CD4-positive, alpha-beta T cell (primary cell): ENCODE measurements at regions not wholly inside any gene's neighbourhood (a gene's known extent, or its start where the extent isn't known, plus 50 kb on each side); places are given as distances from the start of the nearest gene placed in this dataset.

Experiments
- ATAC-seq: fragments of 200-7000 bp; cut with Tn5 transposase; one replicate; pipeline ENCODE4 v1.10.0; 2022; ENCODE audit warnings: mild to moderate bottlenecking; ENCODE audit not compliant: poor library complexity
- CTCF ChIA-PET: fragments of 350-600 bp; sonication (Branson Sonifier 250); formaldehyde crosslinking; loops from one replicate; lab custom pipeline; 2021; ENCODE audit warnings: antibody characterized with exemption, inconsistent platforms; lab: Charles Lee
- POLR2A ChIA-PET: fragments of 350-600 bp; sonication (Branson Sonifier 250); formaldehyde crosslinking; loops from one replicate; lab custom pipeline; 2021; ENCODE audit warnings: antibody characterized with exemption, inconsistent platforms; lab: Charles Lee
- DNase-seq, 14 experiments: peaks; one replicate each; pipeline ENCODE4 v3.0.0-alpha.2; 2013 to 2020; ENCODE audit warnings: mixed read lengths in 2 of 14
- H3K27ac ChIP-seq, 2 donors: one replicate each; pipeline versions ENCODE4 v1.5.1 to v1.7.0; 2013; ENCODE audit warnings: low read length in 2 of 2, low read depth in 1 of 2, mild to moderate bottlenecking in 1 of 2
- H3K27me3 ChIP-seq, 2 experiments: 1 replicate in 1 of 2; 2 replicates in 1 of 2; pipeline versions ENCODE4 v1.6.1 to v1.7.0; 2013; ENCODE audit warnings: low read length in 2 of 2, control low read depth in 1 of 2, mild to moderate bottlenecking in 1 of 2, moderate library complexity in 1 of 2; ENCODE audit not compliant: insufficient read depth in 2 of 2, control insufficient read depth in 1 of 2
- H3K36me3 ChIP-seq: one replicate; pipeline ENCODE4 v1.6.1; 2013; ENCODE audit warnings: low read length, control low read depth; ENCODE audit not compliant: insufficient read depth
- H3K4me1 ChIP-seq: one replicate; pipeline ENCODE4 v1.6.1; 2013; ENCODE audit warnings: low read length, control low read depth; ENCODE audit not compliant: insufficient read depth
- H3K4me3 ChIP-seq: one replicate; pipeline ENCODE4 v1.5.1; 2013; ENCODE audit warnings: mild to moderate bottlenecking, low read length, moderate library complexity
- H3K9me3 ChIP-seq, 2 experiments: 1 replicate in 1 of 2; 2 replicates in 1 of 2; pipeline versions ENCODE4 v1.6.1 to v1.7.0; 2013; ENCODE audit warnings: low read length in 2 of 2, mild to moderate bottlenecking in 2 of 2, control low read depth in 1 of 2, moderate library complexity in 1 of 2; ENCODE audit not compliant: control insufficient read depth in 1 of 2, insufficient read depth in 1 of 2
- H3K27ac Mint-ChIP-seq: one replicate; pipeline ENCODE4 v1.8.0; 2020; ENCODE audit warnings: mixed read lengths
- H3K27me3 Mint-ChIP-seq: one replicate; pipeline ENCODE4 v1.8.0; 2021; ENCODE audit warnings: mixed read lengths
- H3K36me3 Mint-ChIP-seq: one replicate; pipeline ENCODE4 v1.8.0; 2021; ENCODE audit warnings: low read depth, mixed read lengths
- H3K4me1 Mint-ChIP-seq: one replicate; pipeline ENCODE4 v1.8.0; 2021; ENCODE audit warnings: low read depth, mixed read lengths
- H3K4me3 Mint-ChIP-seq: one replicate; pipeline ENCODE4 v1.8.0; 2020; ENCODE audit warnings: mild to moderate bottlenecking, mixed read lengths
- H3K9me3 Mint-ChIP-seq: one replicate; pipeline ENCODE4 v1.8.0; 2020; ENCODE audit warnings: mixed read lengths
- CTCF ChIP-seq: fragments of 200-600 bp; IDR thresholded peaks from one replicate; pipeline ENCODE4 v1.8.0; 2022; ENCODE audit warnings: antibody characterized with exemption, mild to moderate bottlenecking
- intact Hi-C, 2 experiments: fragments of 100-400 bp; cut with DNase I in 1 of 2; cut with micrococcal nuclease in 1 of 2; formaldehyde crosslinking; loops; one replicate each; pipeline versions ENCODE4 v1.15.1 to v1.9.0; 2023 to 2025; cut with DNase I, micrococcal nuclease

DNA sequence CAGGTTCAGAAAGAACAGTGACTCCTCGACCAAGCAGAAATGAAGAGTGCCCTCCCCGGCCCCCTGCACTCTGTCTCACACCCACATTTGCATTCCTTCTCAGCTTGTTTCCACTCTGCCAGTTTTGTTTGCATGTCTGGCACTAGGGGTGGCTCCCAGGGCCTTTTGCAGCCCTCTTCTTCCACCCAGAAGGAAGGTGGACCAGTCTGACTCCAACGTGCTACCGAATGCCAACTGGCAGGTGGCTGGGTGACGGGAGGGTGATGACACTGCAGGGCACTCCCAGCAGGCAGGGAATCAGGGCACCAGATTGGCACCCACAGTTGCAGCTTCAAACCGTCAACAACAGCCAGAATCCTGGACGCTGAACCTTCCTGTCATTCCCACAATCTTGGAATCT is 371.1 kb downstream of the TXNL1 start:
- CTCF ChIA-PET = no interaction called here
- no peak for ATAC-seq
- no peaks in the 10 kb centered on the region for H3K4me1 Mint-ChIP-seq
- H3K27ac ChIP-seq = no peak overlapping the region
- no peak overlapping the region for H3K27ac Mint-ChIP-seq
- no peaks in the 10 kb centered on the region for H3K36me3 ChIP-seq
- intact Hi-C loops = no loop called here
- H3K27me3 ChIP-seq = no peaks in the 10 kb centered on the region
- H3K9me3 Mint-ChIP-seq = no peaks in the 10 kb centered on the region
- no peaks in the 10 kb centered on the region for H3K36me3 Mint-ChIP-seq
- POLR2A ChIA-PET = no interaction called here
- no peak for TF ChIP-seq CTCF
- DNase-seq = no peak
- H3K4me3 ChIP-seq = no peak overlapping the region
- H3K9me3 ChIP-seq = peaks cover 0 to 5% of the 10 kb centered on the region in 2 experiments
- no peaks in the 10 kb centered on the region for H3K4me1 ChIP-seq
- H3K27me3 Mint-ChIP-seq = no peaks in the 10 kb centered on the region
- no peak overlapping the region for H3K4me3 Mint-ChIP-seq

DNA sequence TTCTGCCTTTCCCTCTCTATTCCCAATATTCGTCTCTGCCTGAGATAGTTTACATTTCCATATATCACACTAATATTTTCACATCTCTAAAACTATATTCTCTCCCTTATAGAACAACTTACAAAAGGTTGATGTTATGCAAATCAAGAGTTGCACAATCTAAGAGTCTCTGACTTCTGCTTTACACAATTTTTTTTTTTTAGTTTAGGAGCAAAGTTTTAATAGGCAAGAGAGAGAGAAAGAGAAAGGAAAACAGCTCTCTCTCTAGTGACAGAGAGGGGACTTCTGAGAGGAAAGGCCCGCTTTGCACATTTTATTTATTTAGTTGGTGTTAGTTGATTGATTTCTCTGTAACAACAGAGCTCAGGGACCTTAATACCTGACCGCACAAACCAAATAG is 380.2 kb downstream of the TXNL1 start:
- Mint-ChIP-seq H3K4me1 (no peaks in the 10 kb centered on the region), H3K4me3 (no peak overlapping the region), H3K9me3 (no peaks in the 10 kb centered on the region), H3K36me3 (no peaks in the 10 kb centered on the region), H3K27me3 (no peaks in the 10 kb centered on the region), H3K27ac (no peak overlapping the region)
- ChIA-PET CTCF (no interaction called here), POLR2A (no interaction called here)
- no peak overlapping the region for H3K27ac ChIP-seq
- DNase-seq = peak in 2 of 14 experiments; percentile 11 to 22
- intact Hi-C loops = no loop called here
- no peak for ATAC-seq
- H3K4me1 ChIP-seq = no peaks in the 10 kb centered on the region
- H3K4me3 ChIP-seq = no peak overlapping the region
- H3K36me3 ChIP-seq = no peaks in the 10 kb centered on the region
- no peaks in the 10 kb centered on the region for H3K9me3 ChIP-seq
- H3K27me3 ChIP-seq = no peaks in the 10 kb centered on the region
- TF ChIP-seq CTCF = no peak

DNA sequence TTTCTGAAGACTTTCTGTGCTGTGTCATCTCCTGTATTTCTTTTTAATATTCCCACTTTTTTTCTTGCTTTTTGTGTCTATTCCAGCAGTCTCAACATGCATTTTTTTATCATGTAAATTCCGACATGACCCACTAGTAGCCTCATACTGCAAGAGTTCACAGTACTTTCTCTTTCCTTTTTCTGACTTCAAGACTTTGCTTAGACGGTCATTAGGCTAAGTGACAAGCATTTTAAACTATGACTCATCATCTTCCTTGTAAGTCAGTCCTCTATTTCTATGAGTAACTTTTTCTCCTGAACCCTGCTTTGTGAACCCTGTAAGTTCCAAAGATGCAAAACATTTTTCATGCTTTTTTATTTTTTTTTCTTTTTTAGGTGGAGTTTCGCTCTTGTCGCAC is 381.2 kb downstream of the TXNL1 start:
- no peak overlapping the region for H3K27ac Mint-ChIP-seq
- H3K4me1 Mint-ChIP-seq = no peaks in the 10 kb centered on the region
- no peak for TF ChIP-seq CTCF
- H3K9me3 Mint-ChIP-seq = no peaks in the 10 kb centered on the region
- ATAC-seq (no peak), DNase-seq (peak in 2 of 14 experiments; percentile 8 to 32)
- CTCF ChIA-PET = no interaction called here
- Histone ChIP-seq H3K27ac (no peak overlapping the region), H3K27me3 (no peaks in the 10 kb centered on the region), H3K9me3 (no peaks in the 10 kb centered on the region), H3K4me3 (no peak overlapping the region), H3K4me1 (no peaks in the 10 kb centered on the region), H3K36me3 (no peaks in the 10 kb centered on the region)
- POLR2A ChIA-PET = no interaction called here
- intact Hi-C loops = no loop called here
- H3K36me3 Mint-ChIP-seq = no peaks in the 10 kb centered on the region
- H3K27me3 Mint-ChIP-seq = no peaks in the 10 kb centered on the region
- H3K4me3 Mint-ChIP-seq = no peak overlapping the region
